HG03571 (cell line): ENCODE measurements at regions not wholly inside any gene's neighbourhood (a gene's known extent, or its start where the extent isn't known, plus 50 kb on each side); places are given as distances from the start of the nearest gene placed in this dataset.

Source experiments
- ATAC-seq: cut with Tn5 transposase; IDR thresholded peaks from one replicate; pipeline ENCODE4 v1.9.1; 2021; ENCODE audit not compliant: unreplicated experiment

DNA sequence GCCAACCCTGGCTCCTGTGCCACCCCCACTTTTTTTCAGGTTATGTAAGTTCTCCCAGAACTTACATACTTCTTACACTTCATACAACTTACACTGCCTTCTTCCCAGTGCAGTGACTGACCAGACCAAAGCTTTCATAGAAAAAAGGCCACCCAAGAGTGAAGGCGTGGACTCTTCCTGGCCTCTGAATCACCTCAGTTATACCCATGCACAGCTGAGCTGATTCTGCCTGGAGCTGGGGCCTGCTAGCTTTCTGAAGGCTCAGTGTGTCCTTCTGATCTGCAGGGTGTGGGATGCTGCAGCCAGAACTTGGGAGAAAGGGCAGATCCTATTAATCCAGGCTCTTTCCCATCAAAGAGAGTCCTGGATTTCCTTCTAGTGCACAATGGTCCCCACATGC, 216.1 kb downstream of the TTC32 start:
- ATAC-seq, result no peak

DNA sequence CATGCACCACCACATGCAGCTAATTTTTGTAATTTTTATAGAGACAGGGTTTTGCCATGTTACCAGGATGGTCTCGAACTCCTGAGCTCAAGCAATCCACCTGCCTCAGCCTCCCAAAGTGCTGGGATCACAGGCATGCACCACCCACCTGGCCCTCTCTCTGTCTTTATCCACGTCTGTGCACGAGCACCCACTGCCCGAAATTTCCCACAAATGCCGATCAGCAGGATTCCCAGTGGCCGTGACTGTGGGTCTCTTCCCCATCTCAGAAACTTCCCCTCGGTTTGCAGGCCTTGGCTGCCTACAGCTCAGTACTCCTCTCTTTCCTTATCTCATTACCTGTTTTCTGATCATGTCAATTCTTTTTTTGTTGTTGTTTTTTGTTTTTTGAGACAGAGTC, 217.3 kb downstream of the TTC32 start:
- ATAC-seq, result no peak

DNA sequence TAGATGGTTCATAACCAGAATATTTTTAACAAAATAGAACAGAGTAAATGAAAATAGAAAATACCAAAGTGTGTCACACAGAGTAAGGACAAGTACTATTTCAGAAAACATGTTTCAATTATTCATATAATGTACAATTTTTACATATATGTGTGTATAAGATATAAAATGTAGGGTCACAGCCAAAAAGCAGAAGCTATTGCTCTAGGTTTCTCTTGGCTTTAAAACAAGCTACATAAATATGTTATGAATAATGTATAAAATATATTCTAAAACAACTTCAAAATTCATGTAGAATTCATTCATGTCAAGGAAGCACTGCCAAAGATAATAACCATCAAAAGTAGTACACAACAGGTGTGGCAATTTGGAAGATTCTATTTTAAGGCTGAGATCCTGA, 218.2 kb downstream of the TTC32 start:
- no peak for ATAC-seq

- no peak for ATAC-seq
Observed at GRCh38 chr2:19682493-19682892, 219.3 kb downstream of the TTC32 start.

DNA sequence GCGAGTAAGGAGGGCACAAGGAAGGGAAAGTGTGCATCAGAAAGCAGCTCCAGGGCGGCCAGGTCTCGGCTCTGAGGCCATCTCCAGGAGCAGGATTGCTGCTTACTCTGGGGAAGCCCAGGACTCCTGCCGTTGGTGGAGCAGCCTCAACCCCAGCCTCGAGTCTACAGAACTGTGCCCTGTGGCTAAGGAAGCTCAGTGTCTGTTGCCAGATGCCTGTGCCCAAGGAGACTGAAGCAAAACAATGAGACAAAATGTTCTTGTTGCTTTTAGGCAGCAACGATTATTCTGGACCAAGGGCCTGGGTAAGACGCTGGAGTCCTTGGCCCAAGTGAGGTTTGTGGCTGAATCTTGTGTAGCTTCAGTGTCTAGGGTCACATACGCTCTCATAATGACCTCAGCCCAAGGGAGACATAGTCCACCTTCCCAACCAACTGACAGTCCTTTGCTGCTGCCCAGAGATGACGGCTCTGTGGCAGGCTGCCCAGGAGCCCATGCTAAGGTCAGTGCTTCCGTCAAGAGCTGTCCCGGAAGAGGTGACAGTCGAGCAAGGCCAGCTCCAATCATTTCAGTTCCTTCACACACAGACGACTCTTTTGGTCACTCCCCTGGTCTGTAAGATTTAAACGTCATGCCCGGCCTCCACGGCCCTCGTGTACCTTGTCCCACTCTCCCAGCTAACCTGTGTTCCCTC, 223.8 kb downstream of the TTC32 start:
- no peak for ATAC-seq

DNA sequence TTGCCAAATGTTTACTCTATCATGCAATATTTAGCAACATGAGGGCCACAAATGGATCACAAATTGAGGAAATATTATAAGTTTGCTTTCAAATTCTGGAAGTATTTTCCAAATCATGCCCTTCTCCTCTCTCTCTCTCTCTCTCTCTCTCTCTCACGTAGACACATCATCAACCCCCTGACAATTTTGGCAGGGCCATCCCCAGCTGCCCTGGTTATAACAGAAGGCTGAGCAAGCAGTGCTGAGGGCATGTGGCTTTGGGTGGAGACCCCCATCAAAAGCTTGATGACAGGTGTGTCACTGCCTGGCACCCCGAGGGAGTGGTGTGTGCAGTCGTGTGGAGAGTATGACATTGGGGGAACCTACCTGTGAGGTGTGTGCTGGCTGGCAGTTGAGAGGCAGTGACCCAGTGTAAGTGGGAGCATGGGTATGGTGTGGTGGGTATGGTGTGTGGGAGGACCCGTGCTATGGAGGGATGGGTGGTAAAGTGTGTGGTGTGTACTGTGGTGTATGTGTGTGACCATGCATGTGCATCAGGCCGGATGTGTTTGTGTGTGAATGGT, 224.5 kb downstream of the TTC32 start:
- no peak for ATAC-seq

GRCh38 chr2:19676770-19677169, 225.0 kb downstream of the TTC32 start:
- ATAC-seq, result no peak

DNA sequence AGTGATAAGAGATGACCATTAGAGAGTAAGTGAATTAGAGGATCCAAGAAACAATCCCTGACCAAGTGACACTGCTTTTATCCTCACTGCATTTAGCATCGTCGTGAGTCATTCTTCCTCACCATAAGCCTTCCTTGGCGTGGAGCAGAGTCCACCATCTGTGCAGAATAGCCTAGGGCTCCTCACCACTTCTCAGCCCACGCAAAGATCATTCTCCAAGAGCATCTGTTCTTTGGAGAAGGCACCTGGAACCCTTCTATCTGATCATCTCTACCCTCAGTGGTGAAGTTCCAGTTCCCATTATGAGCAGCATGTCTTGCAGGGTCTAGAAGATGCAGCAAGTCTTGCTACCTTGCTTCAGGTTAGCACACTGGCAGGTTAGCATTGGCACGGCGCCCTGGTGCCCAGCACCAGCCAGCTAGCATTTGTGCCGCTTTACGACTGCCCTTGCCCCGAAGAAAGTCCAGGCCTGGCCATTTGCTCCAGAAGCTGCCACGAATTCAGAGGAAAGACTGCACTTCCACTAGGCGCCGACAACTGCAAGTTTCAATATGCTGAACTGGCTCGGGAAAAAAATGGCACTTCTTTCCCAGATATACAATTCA, 225.8 kb downstream of the TTC32 start:
- ATAC-seq, result no peak

DNA sequence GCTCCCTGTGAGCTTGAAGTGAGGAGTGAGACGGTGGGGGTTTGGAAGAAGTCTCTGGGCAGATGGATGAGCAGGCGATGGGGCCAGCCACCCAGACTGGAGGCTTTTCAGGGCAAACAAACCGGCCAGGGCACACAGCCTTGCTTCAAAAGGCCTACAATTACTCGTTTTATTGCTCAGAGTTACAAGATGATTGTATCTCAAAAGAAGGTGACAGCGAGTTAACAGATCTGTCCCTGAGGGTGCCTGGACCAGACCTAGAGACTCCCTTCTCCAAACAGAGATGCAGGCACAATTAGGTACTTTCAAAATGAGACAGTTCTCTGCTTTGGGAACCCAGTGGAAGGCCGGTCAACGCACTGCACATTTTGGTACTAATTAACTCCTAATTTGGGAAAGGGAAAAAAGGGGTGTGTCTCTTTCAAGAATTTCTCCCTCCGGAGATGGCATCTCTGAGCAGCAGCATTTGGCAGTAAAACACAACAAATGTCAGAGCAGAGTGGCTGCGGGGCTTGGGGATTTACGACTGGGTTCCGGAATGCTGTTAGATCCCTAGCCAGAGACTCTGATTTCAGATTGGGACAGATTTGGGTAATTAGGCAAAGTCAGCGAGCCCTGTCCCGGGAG, 226.7 kb downstream of the TTC32 start:
- ATAC-seq, result no peak

DNA sequence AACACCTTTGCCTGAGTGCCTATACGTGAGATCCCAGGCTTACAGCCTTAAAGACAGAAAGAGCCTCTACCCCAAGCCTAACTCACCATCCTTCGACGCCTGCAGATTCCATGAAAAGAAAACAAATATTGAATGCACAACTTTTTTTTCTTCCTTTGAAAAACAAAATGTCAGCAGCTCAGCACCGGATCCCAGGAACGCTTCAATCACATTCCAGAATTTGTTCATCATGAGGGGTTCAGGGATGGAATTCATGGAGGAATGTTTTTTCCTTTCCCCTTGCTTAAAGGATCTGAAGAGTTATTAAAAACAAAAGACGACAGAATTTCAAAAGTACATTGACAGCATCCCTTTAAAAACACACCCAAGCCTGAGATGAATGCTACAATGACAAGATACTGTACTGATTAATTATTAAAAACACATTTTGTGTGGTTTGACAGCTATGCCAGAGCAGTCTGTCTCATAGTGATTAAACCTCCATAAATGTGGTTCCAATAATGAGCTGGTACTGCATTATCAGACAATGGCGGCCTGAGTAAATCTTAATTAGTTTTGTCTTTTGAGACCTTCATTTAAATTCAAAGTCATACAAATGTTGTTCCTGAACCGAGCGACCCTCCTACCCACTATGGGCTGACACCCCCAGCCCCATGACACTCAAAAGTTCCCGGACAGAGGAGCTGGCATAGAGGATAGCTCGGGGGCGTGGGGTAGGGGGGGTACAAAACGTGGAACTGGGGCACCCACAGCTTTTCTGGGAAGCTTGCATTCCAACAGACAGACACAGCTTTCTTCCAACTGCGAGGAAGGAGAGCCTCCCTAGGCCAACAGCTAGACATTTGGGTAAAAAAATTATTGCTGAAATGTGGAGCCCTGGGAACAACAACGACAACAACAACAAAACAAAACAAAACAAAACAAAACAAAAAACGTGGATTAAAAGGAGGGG, 227.5 kb downstream of the TTC32 start:
- no peak for ATAC-seq

GRCh38 chr2:19673213-19673791, 228.5 kb downstream of the TTC32 start:
- ATAC-seq, result no peak

DNA sequence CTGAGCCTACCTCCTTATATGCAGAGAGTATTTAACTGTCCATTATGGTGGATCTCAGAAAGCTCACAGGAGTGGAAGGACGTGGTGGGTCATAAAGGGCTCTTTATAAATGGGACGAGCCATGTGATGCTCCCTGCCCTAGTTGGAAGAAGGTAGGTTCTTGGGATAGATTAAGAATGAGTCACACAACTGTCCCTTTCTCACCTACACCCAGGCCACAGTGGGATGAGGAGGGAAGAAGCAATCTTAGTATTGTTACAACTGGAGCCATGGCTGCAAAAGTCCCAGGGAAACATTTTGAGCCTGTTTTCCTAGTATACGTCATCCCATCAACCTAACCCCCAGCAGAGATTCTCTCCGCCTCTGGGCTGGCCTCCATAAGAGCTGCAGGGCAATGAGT, 229.9 kb downstream of the TTC32 start:
- no peak for ATAC-seq

DNA sequence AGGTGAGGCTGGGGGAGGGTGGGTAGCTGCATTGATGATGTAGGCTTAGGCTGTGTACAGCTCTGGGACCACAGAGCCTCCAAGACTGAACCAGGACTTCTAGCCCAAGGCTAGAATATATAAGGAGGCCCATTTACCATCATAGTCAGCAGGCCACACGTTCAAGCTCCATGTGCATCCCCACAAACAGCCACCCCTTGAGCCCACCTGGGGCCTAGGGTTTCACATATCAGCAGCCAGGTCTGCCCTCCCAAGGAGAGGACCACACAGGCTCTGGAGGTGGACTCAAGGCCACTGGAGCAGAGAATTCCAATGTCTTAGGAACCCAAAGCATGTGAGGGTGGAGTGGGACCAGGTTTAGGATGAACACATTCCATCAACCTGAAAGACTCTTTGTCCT, 230.5 kb downstream of the TTC32 start:
- ATAC-seq, result no peak

- ATAC-seq, result no peak
Observed at GRCh38 chr2:19670303-19670702, 231.5 kb downstream of the TTC32 start.

- no peak for ATAC-seq
Observed at GRCh38 chr2:19669559-19669958, 232.2 kb downstream of the TTC32 start.

GRCh38 chr2:19669126-19669525, 232.7 kb downstream of the TTC32 start:
- ATAC-seq, result no peak

- ATAC-seq, result no peak
Observed at GRCh38 chr2:19667536-19667949, 234.2 kb downstream of the TTC32 start.

GRCh38 chr2:19667085-19667484, 234.7 kb downstream of the TTC32 start:
- no peak for ATAC-seq

GRCh38 chr2:19664646-19665045, 237.1 kb downstream of the TTC32 start:
- ATAC-seq, result no peak

DNA sequence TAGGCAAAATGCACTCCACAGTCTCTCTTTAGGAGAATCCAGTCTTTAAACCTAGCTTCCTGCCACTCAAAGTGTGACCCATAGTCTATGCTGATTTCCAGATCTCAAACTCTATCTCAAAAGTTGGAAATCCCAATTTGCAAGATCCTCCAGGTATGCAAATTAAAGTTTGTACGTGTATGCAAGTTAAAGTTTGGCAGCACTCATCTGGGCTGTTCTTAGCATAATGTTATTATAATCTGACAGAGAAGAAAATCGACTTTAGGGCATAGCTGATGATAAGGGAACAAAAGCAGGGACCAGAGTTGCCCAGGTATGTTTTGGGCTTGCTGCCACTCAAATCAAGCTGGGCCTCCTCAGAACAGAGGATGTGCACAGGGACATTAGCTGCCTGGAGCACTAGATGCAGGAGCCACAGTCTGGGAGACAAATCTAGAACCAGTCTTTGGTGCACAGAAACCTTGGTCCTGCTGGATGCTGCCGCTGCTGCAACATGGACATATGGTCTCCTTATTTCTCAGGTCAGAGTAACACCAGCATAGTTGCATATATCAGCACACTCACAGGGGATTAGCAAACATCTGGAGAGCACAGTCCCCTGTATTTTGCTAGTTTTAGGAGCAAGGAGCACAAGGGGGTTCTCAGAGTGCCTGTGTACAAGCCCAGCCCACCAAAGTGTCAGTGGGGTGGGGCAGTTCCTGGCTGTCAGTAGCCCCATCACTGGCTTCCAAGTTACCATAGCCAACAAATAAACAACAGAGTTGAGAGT, 242.6 kb downstream of the TTC32 start:
- no peak for ATAC-seq
